C4-2B (cell line): ENCODE measurements at regions not wholly inside any gene's neighbourhood (a gene's known extent, or its start where the extent isn't known, plus 50 kb on each side); places are given as distances from the start of the nearest gene placed in this dataset.

Experiments used
- CTCF ChIP-seq: fragments of 450-650 bp; conservative IDR thresholded peaks from 2 replicates; pipeline ENCODE4 v1.5.1; 2017; ENCODE audit warnings: mild to moderate bottlenecking
- ZFX ChIP-seq: fragments of 450-650 bp; IDR thresholded peaks from 2 replicates; pipeline ENCODE4 v1.6.1; 2017

- TF ChIP-seq CTCF (no peak), ZFX (no peak)
Measured at GRCh38 chr9:107087222-107087621, 195.9 kb upstream of the RAD23B start.
